ENCODE measurements at regions not wholly inside any gene's neighbourhood (a gene's known extent, or its start where the extent isn't known, plus 50 kb on each side); places are given as distances from the start of the nearest gene placed in this dataset.

DNA sequence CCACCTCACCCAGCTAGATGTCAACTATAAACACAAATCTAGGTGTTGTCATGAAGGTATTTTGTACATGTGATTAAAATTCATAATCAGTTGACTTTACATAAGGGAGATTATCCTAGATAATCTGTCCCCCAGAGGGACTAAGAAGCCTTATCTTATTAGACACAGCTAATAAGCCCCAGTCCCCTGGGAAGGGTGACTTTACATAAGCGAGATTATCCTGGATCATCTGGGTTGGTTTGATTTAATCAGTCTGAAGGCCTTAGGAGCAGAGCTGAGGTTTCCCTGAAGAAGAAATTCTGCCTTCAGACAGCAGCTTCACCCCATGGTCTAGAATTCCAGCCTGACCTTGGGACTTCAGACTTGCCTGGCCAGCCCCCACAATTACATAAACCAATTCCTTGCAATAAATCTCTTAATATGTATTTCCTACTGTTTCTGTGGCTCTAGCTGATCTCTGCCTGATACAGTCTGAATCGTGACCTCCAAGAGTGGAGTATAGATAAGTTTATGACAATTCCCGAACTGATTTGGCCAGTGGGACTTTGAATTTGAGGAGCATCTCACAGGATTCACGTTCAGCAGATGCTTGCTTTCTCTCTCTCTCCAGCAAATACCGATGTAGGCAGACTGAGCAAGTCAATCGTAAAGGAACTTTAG lies 66.5 kb downstream of the MRPL46 start:
- Histone ChIP-seq H3K27ac (no peak overlapping the region), H3K9me3 (ENCODE audit: low read depth) (no peaks in the 10 kb centered on the region), H3F3A (ENCODE audit: low read depth) (peaks cover 16% of the 10 kb centered on the region), H3K4me3 (no peak overlapping the region), H2AFZ (replicated peaks) (no peak overlapping the region), H3K4me2 (no peak overlapping the region), H3K27me3 (no peaks in the 10 kb centered on the region), H3K79me2 (ENCODE audit: low read depth) (no peaks in the 10 kb centered on the region), H4K20me1 (ENCODE audit: low read depth) (no peaks in the 10 kb centered on the region), H3K9ac (no peak overlapping the region), H3K36me3 (no peaks in the 10 kb centered on the region), H3K4me1 (peaks cover 38% of the 10 kb centered on the region)
- Mint-ChIP-seq H3K9me3 (peaks cover 3% of the 10 kb centered on the region), H3K27me3 (ENCODE audit: insufficient read depth, low read depth) (peaks cover 43% of the 10 kb centered on the region), H3K4me1 (peaks cover 23% of the 10 kb centered on the region), H3K27ac (no peak overlapping the region), H3K36me3 (no peaks in the 10 kb centered on the region), H3K4me3 (no peak overlapping the region)
- TF ChIP-seq, protein P1, sequence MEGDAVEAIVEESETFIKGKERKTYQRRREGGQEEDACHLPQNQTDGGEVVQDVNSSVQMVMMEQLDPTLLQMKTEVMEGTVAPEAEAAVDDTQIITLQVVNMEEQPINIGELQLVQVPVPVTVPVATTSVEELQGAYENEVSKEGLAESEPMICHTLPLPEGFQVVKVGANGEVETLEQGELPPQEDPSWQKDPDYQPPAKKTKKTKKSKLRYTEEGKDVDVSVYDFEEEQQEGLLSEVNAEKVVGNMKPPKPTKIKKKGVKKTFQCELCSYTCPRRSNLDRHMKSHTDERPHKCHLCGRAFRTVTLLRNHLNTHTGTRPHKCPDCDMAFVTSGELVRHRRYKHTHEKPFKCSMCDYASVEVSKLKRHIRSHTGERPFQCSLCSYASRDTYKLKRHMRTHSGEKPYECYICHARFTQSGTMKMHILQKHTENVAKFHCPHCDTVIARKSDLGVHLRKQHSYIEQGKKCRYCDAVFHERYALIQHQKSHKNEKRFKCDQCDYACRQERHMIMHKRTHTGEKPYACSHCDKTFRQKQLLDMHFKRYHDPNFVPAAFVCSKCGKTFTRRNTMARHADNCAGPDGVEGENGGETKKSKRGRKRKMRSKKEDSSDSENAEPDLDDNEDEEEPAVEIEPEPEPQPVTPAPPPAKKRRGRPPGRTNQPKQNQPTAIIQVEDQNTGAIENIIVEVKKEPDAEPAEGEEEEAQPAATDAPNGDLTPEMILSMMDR (IDR thresholded peaks at IDR 0.05): no peak
- TF ChIP-seq EZH2phosphoT487 (IDR thresholded peaks at IDR 0.05) (peak; percentile 89), EZH2 (IDR thresholded peaks at IDR 0.05) (no peak)
- peak; percentile 36 for DNase-seq (ENCODE audit: low spot score)

DNA sequence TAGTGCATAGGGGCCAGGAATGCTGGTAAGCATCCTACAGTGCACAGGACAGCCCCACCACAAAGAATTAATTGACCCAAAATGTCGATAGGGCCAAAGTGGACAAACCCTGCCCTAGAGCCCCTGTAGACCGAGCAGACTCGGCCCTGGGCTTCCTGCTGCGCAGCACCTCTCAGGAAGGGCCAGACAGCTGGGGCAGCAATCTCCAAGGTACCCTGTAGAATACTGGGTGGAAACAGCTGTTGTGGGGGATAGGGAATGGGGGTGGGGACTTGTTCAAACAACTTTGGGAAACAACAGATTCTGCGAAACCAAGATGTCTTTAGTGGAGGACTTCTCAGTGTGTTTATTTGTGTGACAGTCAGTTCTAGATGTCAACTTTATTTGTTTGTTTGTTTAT lies 67.1 kb downstream of the MRPL46 start:
- H3K9me3 Mint-ChIP-seq: peaks cover 7% of the 10 kb centered on the region
- no peak for TF ChIP-seq EZH2phosphoT487 (IDR thresholded peaks at IDR 0.05)
- no peak for TF ChIP-seq EZH2 (IDR thresholded peaks at IDR 0.05)
- TF ChIP-seq, protein P1 (IDR thresholded peaks at IDR 0.05): no peak
- H3K4me1 ChIP-seq: peaks cover 38% of the 10 kb centered on the region
- no peaks in the 10 kb centered on the region for H3K27me3 ChIP-seq
- no peak overlapping the region for H3K4me3 Mint-ChIP-seq
- H3K36me3 Mint-ChIP-seq: no peaks in the 10 kb centered on the region
- H3K27me3 Mint-ChIP-seq (ENCODE audit: insufficient read depth, low read depth): peaks cover 41% of the 10 kb centered on the region
- peaks cover 23% of the 10 kb centered on the region for H3K4me1 Mint-ChIP-seq
- no peaks in the 10 kb centered on the region for H3K9me3 ChIP-seq (ENCODE audit: low read depth)
- no peaks in the 10 kb centered on the region for H4K20me1 ChIP-seq (ENCODE audit: low read depth)
- H3K36me3 ChIP-seq: no peaks in the 10 kb centered on the region
- no peak overlapping the region for H3K9ac ChIP-seq
- H3K27ac ChIP-seq: no peak overlapping the region
- H3K27ac Mint-ChIP-seq: no peak overlapping the region
- no peak overlapping the region for H3K4me2 ChIP-seq
- no peak overlapping the region for H3K4me3 ChIP-seq
- peaks cover 17% of the 10 kb centered on the region for H3F3A ChIP-seq (ENCODE audit: low read depth)
- DNase-seq (ENCODE audit: low spot score): no peak
- no peaks in the 10 kb centered on the region for H3K79me2 ChIP-seq (ENCODE audit: low read depth)
- H2AFZ ChIP-seq (replicated peaks): no peak overlapping the region

DNA sequence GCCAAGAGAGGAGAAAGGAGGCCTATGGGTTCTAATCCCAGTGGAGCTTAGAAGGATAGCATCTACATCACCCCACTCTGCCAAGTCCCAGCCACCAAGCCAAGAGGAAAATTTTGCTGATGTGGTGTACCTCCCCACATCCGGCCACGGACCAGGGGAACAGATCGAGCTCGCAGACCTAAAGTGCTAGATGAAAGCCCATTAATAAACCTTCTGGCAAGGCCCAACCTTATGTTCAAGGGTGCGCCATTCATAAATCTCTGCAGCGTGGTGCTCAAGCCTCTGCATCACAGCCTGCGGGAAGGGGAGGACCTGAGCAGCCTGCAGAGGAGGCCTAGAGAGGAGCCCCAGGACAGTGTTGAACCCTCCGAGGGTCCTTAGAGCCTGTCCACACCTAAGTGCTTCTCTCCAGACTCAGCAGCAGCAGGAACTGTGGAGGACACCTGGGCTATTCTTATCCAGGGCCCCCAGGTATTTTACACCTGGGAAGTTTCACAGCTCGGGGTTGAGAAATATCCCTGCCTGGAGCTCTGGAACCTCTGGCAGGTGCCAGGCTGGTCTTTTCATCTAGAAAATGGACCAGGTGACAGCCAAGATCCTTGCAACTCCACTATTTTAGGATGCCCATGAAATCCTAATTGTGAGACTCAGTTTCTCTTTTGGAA lies 68.0 kb downstream of the MRPL46 start:
- Histone ChIP-seq H3F3A (ENCODE audit: low read depth) (peaks cover 17% of the 10 kb centered on the region), H3K9ac (no peak overlapping the region), H4K20me1 (ENCODE audit: low read depth) (no peaks in the 10 kb centered on the region), H3K9me3 (ENCODE audit: low read depth) (no peaks in the 10 kb centered on the region), H3K27ac (no peak overlapping the region), H3K4me3 (no peak overlapping the region), H2AFZ (replicated peaks) (no peak overlapping the region), H3K79me2 (ENCODE audit: low read depth) (no peaks in the 10 kb centered on the region), H3K27me3 (no peaks in the 10 kb centered on the region), H3K4me1 (peaks cover 38% of the 10 kb centered on the region), H3K36me3 (no peaks in the 10 kb centered on the region), H3K4me2 (no peak overlapping the region)
- Mint-ChIP-seq H3K9me3 (peaks cover 5% of the 10 kb centered on the region), H3K27me3 (ENCODE audit: insufficient read depth, low read depth) (peaks cover 37% of the 10 kb centered on the region), H3K4me1 (peaks cover 23% of the 10 kb centered on the region), H3K4me3 (no peak overlapping the region), H3K27ac (no peak overlapping the region), H3K36me3 (no peaks in the 10 kb centered on the region)
- TF ChIP-seq EZH2phosphoT487 (IDR thresholded peaks at IDR 0.05) (no peak), EZH2 (IDR thresholded peaks at IDR 0.05) (no peak)
- TF ChIP-seq, protein P1 (IDR thresholded peaks at IDR 0.05): no peak
- no peak for DNase-seq (ENCODE audit: low spot score)
